ENCODE measurements at regions not wholly inside any gene's neighbourhood (a gene's known extent, or its start where the extent isn't known, plus 50 kb on each side); places are given as distances from the start of the nearest gene placed in this dataset.

- TF ChIP-seq POLR2AphosphoS5 (IDR thresholded peaks at IDR 0.05) (no peak), CTCF (IDR thresholded peaks at IDR 0.05) (no peak), POLR2A (IDR thresholded peaks at IDR 0.05) (no peak)
Measured at GRCh38 chr3:154022606-154023005, 98.6 kb upstream of the ARHGEF26 start.
